Hepatocyte (in vitro differentiated cells): ENCODE measurements at regions not wholly inside any gene's neighbourhood (a gene's known extent, or its start where the extent isn't known, plus 50 kb on each side); places are given as distances from the start of the nearest gene placed in this dataset.

Experiments used
- DNase-seq: peaks from one replicate; pipeline ENCODE4 v3.0.0-alpha.2; 2016; ENCODE audit warnings: low spot score
- H2AFZ ChIP-seq: fragments of 200-600 bp; sonication (generic); 2 replicates; pipeline ENCODE4 v1.6.0; 2016; ENCODE audit warnings: antibody characterized with exemption, mild to moderate bottlenecking
- H3K27ac ChIP-seq: fragments of 200-600 bp; sonication (generic); 2 replicates; pipeline ENCODE4 v1.5.1; 2016; ENCODE audit warnings: mild to moderate bottlenecking
- H3K27me3 ChIP-seq: fragments of 200-600 bp; sonication (generic); 2 replicates; pipeline ENCODE4 v1.6.1; 2016
- H3K36me3 ChIP-seq: fragments of 200-600 bp; sonication (generic); replicated peaks from 2 replicates; pipeline ENCODE4 v1.5.1; 2016; ENCODE audit warnings: low read depth; ENCODE audit not compliant: insufficient read depth
- H3K4me1 ChIP-seq: fragments of 200-600 bp; sonication (generic); 2 replicates; pipeline ENCODE4 v1.5.1; 2016; ENCODE audit warnings: mild to moderate bottlenecking, moderate library complexity; ENCODE audit not compliant: insufficient read depth
- H3K4me2 ChIP-seq: fragments of 200-600 bp; sonication (generic); 2 replicates; pipeline ENCODE4 v1.6.0; 2016
- H3K4me3 ChIP-seq: fragments of 200-600 bp; sonication (generic); 2 replicates; pipeline ENCODE4 v1.5.1; 2016; ENCODE audit warnings: mild to moderate bottlenecking
- H3K79me2 ChIP-seq: fragments of 200-600 bp; sonication (generic); 2 replicates; pipeline ENCODE4 v1.6.0; 2017; ENCODE audit warnings: mild to moderate bottlenecking
- H3K9me2 ChIP-seq: fragments of 200-600 bp; sonication (generic); replicated peaks from 2 replicates; pipeline ENCODE4 v1.6.0; 2017; ENCODE audit warnings: mild to moderate bottlenecking; ENCODE audit not compliant: insufficient read depth
- H3K9me3 ChIP-seq: fragments of 200-600 bp; sonication (generic); 2 replicates; pipeline ENCODE4 v1.5.1; 2016; ENCODE audit warnings: low read depth, mild to moderate bottlenecking
- H4K20me1 ChIP-seq: fragments of 200-600 bp; sonication (generic); 2 replicates; pipeline ENCODE4 v1.6.0; 2016; ENCODE audit warnings: mild to moderate bottlenecking; ENCODE audit not compliant: insufficient read depth, poor library complexity, severe bottlenecking
- CTCF ChIP-seq: fragments of 200-600 bp; sonication (generic); IDR thresholded peaks from 2 replicates; pipeline ENCODE4 v1.5.1; 2016; ENCODE audit warnings: antibody characterized with exemption, mild to moderate bottlenecking; ENCODE audit not compliant: poor library complexity
- EZH2 ChIP-seq: fragments of 200-600 bp; sonication (generic); IDR thresholded peaks from 2 replicates; pipeline ENCODE4 v1.6.1; 2016; ENCODE audit warnings: antibody characterized with exemption, mild to moderate bottlenecking, borderline replicate concordance
- EZH2phosphoT487 ChIP-seq: fragments of 200-600 bp; sonication (generic); IDR thresholded peaks from one replicate; pipeline ENCODE4 v1.6.1; 2018; ENCODE audit warnings: antibody characterized with exemption, mild to moderate bottlenecking, low read depth, moderate library complexity; ENCODE audit not compliant: unreplicated experiment, severe bottlenecking
- WGBS: methylation state at CpG from one replicate; pipeline ENCODE4 v1.1.6; 2016; ENCODE audit warnings: low lambda C conversion rate; ENCODE audit errors: missing lambda C conversion rate; 5-methylcytosine and 5-hydroxymethylcytosine counted together

DNA sequence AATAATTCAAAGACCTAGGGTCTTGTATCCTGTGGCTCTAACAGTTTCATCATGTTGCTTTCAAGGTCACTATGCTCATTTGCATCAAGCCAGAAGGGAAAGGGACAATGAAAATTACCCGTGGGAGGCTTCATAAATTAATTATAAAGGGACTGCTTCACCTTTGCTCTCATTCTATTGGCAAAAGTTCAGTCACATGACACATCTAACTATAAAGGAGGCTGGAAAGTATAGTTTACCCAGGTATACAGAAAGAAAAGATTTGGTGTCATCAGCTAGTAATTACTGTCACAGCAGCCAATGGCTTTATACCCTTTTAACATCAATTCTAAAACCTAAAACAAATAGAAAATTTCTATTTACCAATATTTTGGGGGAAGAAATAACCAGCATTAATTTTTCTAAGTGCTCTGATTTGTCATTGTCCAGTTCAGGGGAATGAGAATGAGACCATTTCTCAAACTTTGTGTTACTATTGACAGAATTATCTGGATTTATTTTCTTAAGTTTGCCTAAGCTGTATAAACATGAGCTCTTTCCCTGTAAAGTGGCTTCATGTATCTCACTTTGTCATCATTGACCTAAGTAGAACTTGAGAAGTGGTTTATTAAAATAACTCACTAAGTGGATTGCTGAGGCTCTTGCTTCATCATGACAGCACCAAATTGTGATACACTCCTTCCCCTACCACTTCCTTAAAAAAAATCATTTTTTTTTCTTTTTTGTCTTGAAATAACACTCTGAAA lies 257.7 kb upstream of the PEX5L start:
- WGBS: 75% methylated on average over 1 of the region's 1 CpG

DNA sequence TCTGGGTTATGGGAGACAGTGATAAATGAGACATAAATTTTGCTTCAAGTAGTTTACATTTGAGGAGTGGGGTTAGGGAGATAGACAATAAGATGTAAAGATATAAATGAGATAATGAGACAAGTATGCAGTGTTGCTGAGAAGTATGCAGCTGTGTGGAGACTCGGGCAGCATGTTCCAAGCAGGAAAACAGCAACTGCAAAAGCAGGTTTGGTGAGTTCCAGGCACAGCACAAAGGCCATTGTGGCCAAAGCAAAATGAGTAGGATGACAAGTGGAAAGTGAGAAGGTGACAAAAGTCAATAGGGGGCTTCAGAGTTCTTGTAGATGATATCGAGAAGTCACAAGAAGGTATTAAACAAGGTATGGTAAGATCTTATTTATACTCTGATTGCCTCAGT lies 259.1 kb upstream of the PEX5L start:
- Histone ChIP-seq H3K4me1 (no peaks in the 10 kb centered on the region), H3K4me3 (no peak overlapping the region), H3K36me3 (no peaks in the 10 kb centered on the region), H3K9me3 (no peaks in the 10 kb centered on the region), H3K9me2 (no peaks in the 10 kb centered on the region), H2AFZ (no peak overlapping the region), H3K4me2 (no peak overlapping the region), H3K79me2 (no peaks in the 10 kb centered on the region), H4K20me1 (no peaks in the 10 kb centered on the region), H3K27ac (no peak overlapping the region), H3K27me3 (no peaks in the 10 kb centered on the region)
- peak; percentile 11 for DNase-seq
- 46% methylated on average over 2 of the region's 2 CpGs for WGBS
- TF ChIP-seq EZH2 (no peak), CTCF (no peak), EZH2phosphoT487 (no peak)

More for the DNA sequence above, 257.7 kb upstream of the PEX5L start:
- no peaks in the 10 kb centered on the region for H3K79me2 ChIP-seq
- H3K4me1 ChIP-seq: no peaks in the 10 kb centered on the region
- H3K27me3 ChIP-seq: no peaks in the 10 kb centered on the region
- TF ChIP-seq EZH2phosphoT487 (no peak), EZH2 (no peak), CTCF (no peak)
- H3K9me2 ChIP-seq: no peaks in the 10 kb centered on the region
- no peak overlapping the region for H2AFZ ChIP-seq
- H3K4me2 ChIP-seq: no peak overlapping the region
- no peaks in the 10 kb centered on the region for H3K36me3 ChIP-seq
- H3K9me3 ChIP-seq: no peaks in the 10 kb centered on the region
- no peak for DNase-seq
- H3K4me3 ChIP-seq: no peak overlapping the region
- no peak overlapping the region for H3K27ac ChIP-seq
- H4K20me1 ChIP-seq: no peaks in the 10 kb centered on the region

GRCh38 chr3:180296971-180297370 lies 260.2 kb upstream of the PEX5L start:
- TF ChIP-seq CTCF: no peak
- TF ChIP-seq EZH2phosphoT487: no peak
- no peak for TF ChIP-seq EZH2
- no peak overlapping the region for H3K27ac ChIP-seq
- WGBS: 81% methylated on average over 5 of the region's 5 CpGs

More at GRCh38 chr3:180296971-180297370, 260.2 kb upstream of the PEX5L start:
- Histone ChIP-seq H3K4me2 (no peak overlapping the region), H3K4me1 (no peaks in the 10 kb centered on the region), H3K9me3 (no peaks in the 10 kb centered on the region), H3K79me2 (no peaks in the 10 kb centered on the region), H3K27me3 (no peaks in the 10 kb centered on the region), H2AFZ (no peak overlapping the region), H3K36me3 (no peaks in the 10 kb centered on the region), H3K9me2 (no peaks in the 10 kb centered on the region), H4K20me1 (no peaks in the 10 kb centered on the region), H3K4me3 (no peak overlapping the region)
- no peak for DNase-seq
